BLaER1 treated with 17β-estradiol and CSF1 and Interleukin-3, amounts not matched to agents 10 nM and 100 nM (cell line): ENCODE measurements at regions not wholly inside any gene's neighbourhood (a gene's known extent, or its start where the extent isn't known, plus 50 kb on each side); places are given as distances from the start of the nearest gene placed in this dataset.

ENCODE experiments used
- H3K27ac ChIP-seq, 11 experiments: shearing (Covaris generic); formaldehyde crosslinking; 2 replicates each; pipeline ENCODE4 v1.8.1; 2022
- H3K27me3 ChIP-seq, 11 experiments: shearing (Covaris generic); formaldehyde crosslinking; 2 replicates each; pipeline ENCODE4 v1.8.1; 2022
- H3K36me3 ChIP-seq, 11 experiments: shearing (Covaris generic); formaldehyde crosslinking; 2 replicates each; pipeline ENCODE4 v1.8.1; 2022
- H3K4me1 ChIP-seq, 10 experiments: shearing (Covaris generic); formaldehyde crosslinking; 2 replicates each; pipeline ENCODE4 v1.8.1; 2022
- H3K4me2 ChIP-seq, 11 experiments: shearing (Covaris generic); formaldehyde crosslinking; 2 replicates each; pipeline ENCODE4 v1.8.1; 2022
- H3K4me3 ChIP-seq, 10 experiments: shearing (Covaris generic); formaldehyde crosslinking; 2 replicates each; pipeline ENCODE4 v1.8.1; 2022
- H3K9ac ChIP-seq, 11 experiments: shearing (Covaris generic); formaldehyde crosslinking; 2 replicates each; pipeline ENCODE4 v1.8.1; 2022
- H3K9me3 ChIP-seq, 11 experiments: shearing (Covaris generic); formaldehyde crosslinking; replicated peaks in 1 of 11; 2 replicates each; pipeline ENCODE4 v1.8.1; 2022
- H4K20me1 ChIP-seq, 11 experiments: shearing (Covaris generic); formaldehyde crosslinking; 2 replicates each; pipeline ENCODE4 v1.8.1; 2022
- Cebpa-rat ChIP-seq, 11 experiments: shearing (Covaris generic); IDR thresholded peaks; 2 replicates each; pipeline ENCODE4 v1.8.1; 2022

DNA sequence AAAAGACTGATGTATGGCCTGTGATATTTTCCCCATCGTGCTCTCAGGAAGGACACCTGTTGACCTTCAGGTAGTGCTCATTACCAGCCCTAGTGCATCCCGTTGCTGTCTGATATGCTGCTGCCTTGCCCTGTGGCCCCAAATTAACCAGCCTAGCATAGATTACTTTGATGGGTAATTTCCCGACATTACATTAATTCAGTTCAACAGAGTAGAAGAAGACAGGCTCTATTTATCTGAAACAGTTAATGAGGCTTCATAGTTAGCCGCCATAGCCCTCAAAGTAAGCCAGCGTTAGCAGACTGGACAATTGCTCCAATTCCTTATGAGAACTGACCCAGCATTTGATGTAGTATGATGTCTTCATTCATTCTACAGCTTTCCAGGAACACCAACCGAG, 257.6 kb downstream of the OLFM3 start:
- TF ChIP-seq Cebpa-rat (IDR thresholded peaks at IDR 0.05): no peak
- Histone ChIP-seq H3K4me1 (peaks cover 0 to 13% (median 0%) of the 10 kb centered on the region in 10 experiments; a peak in 2 of 20 replicates), H3K9ac (no peak overlapping the region), H3K36me3 (no peaks in the 10 kb centered on the region), H3K27ac (no peak overlapping the region), H4K20me1 (no peaks in the 10 kb centered on the region), H3K27me3 (peaks cover 0 to 7% (median 0%) of the 10 kb centered on the region in 11 experiments; a peak in 4 of 22 replicates), H3K9me3 (no peaks in the 10 kb centered on the region), H3K4me2 (peak overlapping the region in 3 of 11 experiments; percentile 4 to 21 (median 11); a peak in 2 of 22 replicates), H3K4me3 (no peak overlapping the region)

DNA sequence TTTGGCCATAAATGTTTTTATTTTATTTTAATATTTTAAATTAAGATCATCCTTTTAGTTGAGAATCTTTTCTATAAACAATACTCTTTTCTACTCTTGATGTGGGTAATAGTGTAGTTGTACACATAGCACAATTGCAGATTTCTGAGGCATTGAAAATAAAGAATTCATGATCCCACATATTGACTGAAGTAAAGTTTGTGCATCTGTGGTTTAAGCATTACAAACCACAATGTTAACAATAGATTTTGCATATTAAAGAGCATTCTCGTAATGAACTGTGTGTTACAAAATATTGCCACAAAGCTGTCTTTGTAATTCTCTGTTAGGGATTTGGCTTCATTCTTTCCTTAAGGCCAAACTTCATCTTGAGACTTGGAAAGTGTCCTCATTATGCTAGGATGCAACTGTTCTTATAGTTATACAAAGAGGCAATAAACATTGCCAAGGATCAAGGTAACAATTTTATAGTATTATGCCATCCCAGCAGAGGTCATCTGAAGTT, 256.8 kb downstream of the OLFM3 start:
- Histone ChIP-seq H3K4me1 (peaks cover 0 to 13% (median 0%) of the 10 kb centered on the region in 10 experiments; a peak in 2 of 20 replicates), H3K27me3 (peaks cover 0 to 7% (median 0%) of the 10 kb centered on the region in 11 experiments; a peak in 4 of 22 replicates), H3K9ac (no peak overlapping the region), H3K36me3 (no peaks in the 10 kb centered on the region), H3K4me2 (no peak overlapping the region), H4K20me1 (no peaks in the 10 kb centered on the region), H3K4me3 (no peak overlapping the region), H3K27ac (no peak overlapping the region), H3K9me3 (no peaks in the 10 kb centered on the region)
- no peak for TF ChIP-seq Cebpa-rat (IDR thresholded peaks at IDR 0.05)

DNA sequence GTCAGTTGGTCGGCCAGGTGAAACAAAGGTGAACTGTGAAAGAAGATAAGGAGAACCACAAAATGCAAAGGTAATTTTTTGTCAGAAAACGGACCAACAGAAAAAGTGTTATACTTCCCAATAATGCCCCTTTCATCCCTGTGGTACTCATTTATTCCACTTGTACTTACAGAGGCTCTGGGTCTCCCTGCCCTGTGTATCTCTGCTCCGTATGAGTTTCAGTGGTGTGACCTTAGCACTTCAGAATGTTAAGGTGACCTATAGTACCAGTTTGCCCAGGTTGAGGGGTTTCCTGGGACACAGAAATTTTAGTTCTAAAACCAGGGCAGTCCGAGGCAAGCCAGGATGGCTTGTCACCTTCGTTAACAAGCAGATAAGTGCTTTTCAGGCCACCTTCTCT, 254.8 kb downstream of the OLFM3 start:
- Histone ChIP-seq H4K20me1 (no peaks in the 10 kb centered on the region), H3K4me2 (no peak overlapping the region)

DNA sequence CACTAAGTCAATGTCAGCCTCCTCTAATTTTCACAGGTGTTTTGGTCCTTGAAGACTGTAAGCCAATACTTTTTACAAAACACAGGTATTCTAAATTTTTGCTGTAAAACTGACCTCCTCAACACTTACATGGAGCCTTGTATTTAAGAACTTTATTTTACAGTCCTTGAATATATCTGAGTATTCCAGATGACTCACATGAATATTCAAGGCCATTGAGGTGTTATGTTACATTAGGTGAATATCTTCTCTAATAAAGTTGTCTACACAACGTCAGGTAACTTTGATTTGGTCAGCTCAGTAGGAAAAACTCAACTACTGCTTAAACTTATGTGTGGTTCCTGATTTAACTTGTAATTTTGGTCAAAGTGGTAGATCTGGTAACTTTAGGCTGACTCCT, 254.2 kb downstream of the OLFM3 start:
- no peaks in the 10 kb centered on the region for H4K20me1 ChIP-seq
- H3K27me3 ChIP-seq: peaks cover 0 to 7% (median 0%) of the 10 kb centered on the region in 11 experiments; a peak in 4 of 22 replicates
- H3K36me3 ChIP-seq: no peaks in the 10 kb centered on the region
- no peak overlapping the region for H3K4me3 ChIP-seq
- H3K27ac ChIP-seq: no peak overlapping the region
- no peak overlapping the region for H3K9ac ChIP-seq
- H3K9me3 ChIP-seq: no peaks in the 10 kb centered on the region
- TF ChIP-seq Cebpa-rat (IDR thresholded peaks at IDR 0.05): no peak
- H3K4me2 ChIP-seq: no peak overlapping the region
- peaks cover 0 to 13% (median 0%) of the 10 kb centered on the region in 10 experiments; a peak in 2 of 20 replicates for H3K4me1 ChIP-seq

More for the DNA sequence above, 254.8 kb downstream of the OLFM3 start:
- Histone ChIP-seq H3K4me1 (peaks cover 0 to 13% (median 0%) of the 10 kb centered on the region in 10 experiments; a peak in 2 of 20 replicates), H3K27ac (no peak overlapping the region), H3K9ac (no peak overlapping the region), H3K4me3 (no peak overlapping the region), H3K36me3 (no peaks in the 10 kb centered on the region), H3K9me3 (no peaks in the 10 kb centered on the region), H3K27me3 (peaks cover 0 to 7% (median 0%) of the 10 kb centered on the region in 11 experiments; a peak in 4 of 22 replicates)
- no peak for TF ChIP-seq Cebpa-rat (IDR thresholded peaks at IDR 0.05)

DNA sequence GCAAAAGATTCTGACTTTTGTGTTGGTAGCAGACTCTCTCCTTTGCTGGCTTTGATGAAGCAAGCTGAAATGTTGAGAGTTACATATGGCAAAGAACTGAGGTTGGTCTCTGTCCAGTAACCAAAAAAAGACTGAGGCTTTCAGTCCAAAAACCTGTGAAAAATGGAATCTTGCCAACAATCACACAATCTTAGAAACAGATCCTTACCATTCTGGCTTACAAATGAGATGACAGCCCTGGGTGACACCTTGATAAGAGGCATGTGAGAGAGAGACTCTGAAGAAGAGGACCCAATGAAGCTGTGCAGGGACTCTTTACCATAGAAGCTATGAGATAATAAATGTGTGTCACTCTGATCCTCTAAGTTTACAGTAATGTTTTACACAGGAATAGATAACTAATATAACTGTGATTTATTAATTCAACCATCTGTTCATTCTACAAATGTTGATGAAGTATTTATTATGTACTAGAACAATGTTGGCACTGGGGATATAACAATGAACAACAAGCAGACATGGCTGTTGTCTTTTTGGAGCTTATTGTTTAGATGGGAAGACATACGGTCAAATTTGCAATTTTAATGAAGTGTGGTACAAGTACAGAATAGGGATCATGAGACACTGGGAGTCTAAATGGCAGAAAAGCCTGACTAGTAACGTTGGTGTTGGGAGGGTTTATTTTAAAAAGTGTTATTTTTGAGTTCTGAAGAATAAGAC, 251.0 kb downstream of the OLFM3 start:
- Histone ChIP-seq H3K4me2 (no peak overlapping the region), H4K20me1 (no peaks in the 10 kb centered on the region), H3K27ac (no peak overlapping the region), H3K4me3 (no peak overlapping the region), H3K4me1 (0 out of 20 replicates have a peak, but pooled peaks cover 0 to under 1% (median 0%) of the 10 kb centered on the region in 10 experiments), H3K9me3 (no peaks in the 10 kb centered on the region), H3K27me3 (no peaks in the 10 kb centered on the region), H3K36me3 (no peaks in the 10 kb centered on the region), H3K9ac (no peak overlapping the region)
- TF ChIP-seq Cebpa-rat (IDR thresholded peaks at IDR 0.05): no peak

DNA sequence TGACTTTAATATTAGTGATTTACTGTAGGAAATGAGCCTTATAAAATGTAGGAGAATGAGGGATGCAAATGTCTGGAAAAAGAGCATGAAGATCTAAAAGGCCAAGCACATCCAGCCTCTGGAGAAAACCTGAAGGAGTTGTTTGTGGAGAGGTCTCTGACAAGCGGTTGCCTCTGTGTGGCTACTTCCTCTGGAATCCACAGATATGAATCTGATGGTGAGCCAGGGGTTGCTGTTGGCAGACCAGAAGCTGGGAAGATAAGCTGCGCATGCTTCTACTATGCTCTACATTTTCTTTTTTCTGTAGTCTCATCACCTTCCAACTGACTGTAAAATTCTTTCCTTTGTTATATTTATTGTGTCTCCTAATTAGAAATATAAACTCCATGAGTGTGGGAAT, 248.6 kb downstream of the OLFM3 start:
- Histone ChIP-seq H4K20me1 (no peaks in the 10 kb centered on the region), H3K9ac (no peak overlapping the region), H3K4me3 (no peak overlapping the region), H3K27me3 (no peaks in the 10 kb centered on the region), H3K36me3 (no peaks in the 10 kb centered on the region), H3K27ac (no peak overlapping the region), H3K4me1 (no peaks in the 10 kb centered on the region), H3K9me3 (no peaks in the 10 kb centered on the region), H3K4me2 (no peak overlapping the region)
- no peak for TF ChIP-seq Cebpa-rat (IDR thresholded peaks at IDR 0.05)
